ENCODE measurements at regions not wholly inside any gene's neighbourhood (a gene's known extent, or its start where the extent isn't known, plus 50 kb on each side); places are given as distances from the start of the nearest gene placed in this dataset.

- Histone ChIP-seq H3K27me3 (ENCODE audit: insufficient read depth, low read length) (no peaks in the 10 kb centered on the region), H3K36me3 (ENCODE audit: insufficient read depth, low read length) (no peaks in the 10 kb centered on the region), H3K9me2 (ENCODE audit: low read depth, low read length) (no peaks in the 10 kb centered on the region), H3K4me2 (ENCODE audit: low read length) (no peak overlapping the region), H3K79me2 (ENCODE audit: insufficient read depth, low read length) (no peaks in the 10 kb centered on the region), H2AFZ (ENCODE audit: low read length) (no peak overlapping the region), H3K4me3 (ENCODE audit: low read depth, low read length, poor library complexity, severe bottlenecking) (no peak overlapping the region), H3K9ac (ENCODE audit: low read length) (no peak overlapping the region), H3K27ac (ENCODE audit: low read depth, low read length, poor library complexity, severe bottlenecking) (no peak overlapping the region), H3K9me3 (ENCODE audit: low read length) (no peaks in the 10 kb centered on the region), H4K20me1 (ENCODE audit: insufficient read depth, low read length) (no peaks in the 10 kb centered on the region), H3K4me1 (ENCODE audit: insufficient read depth, low read length, severe bottlenecking) (no peaks in the 10 kb centered on the region), H3F3A (ENCODE audit: insufficient read depth, low read length) (no peaks in the 10 kb centered on the region)
- no peak for TF ChIP-seq EZH2 (IDR thresholded peaks at IDR 0.05; ENCODE audit: borderline replicate concordance, low read length)
- TF ChIP-seq CTCF (IDR thresholded peaks at IDR 0.05; ENCODE audit: low read length) = no peak
Measured at GRCh38 chr9:16248822-16249221, 621.6 kb downstream of the BNC2 start.

GRCh38 chr9:16252616-16253015 lies 617.9 kb downstream of the BNC2 start:
- H3K4me3 ChIP-seq (ENCODE audit: low read depth, low read length, poor library complexity, severe bottlenecking) = no peak overlapping the region
- TF ChIP-seq CTCF (IDR thresholded peaks at IDR 0.05; ENCODE audit: low read length) (no peak), EZH2 (IDR thresholded peaks at IDR 0.05; ENCODE audit: borderline replicate concordance, low read length) (no peak)
- H3K9ac ChIP-seq (ENCODE audit: low read length) = no peak overlapping the region
- no peaks in the 10 kb centered on the region for H3K79me2 ChIP-seq (ENCODE audit: insufficient read depth, low read length)
- H3K27me3 ChIP-seq (ENCODE audit: insufficient read depth, low read length) = no peaks in the 10 kb centered on the region
- no peaks in the 10 kb centered on the region for H3K36me3 ChIP-seq (ENCODE audit: insufficient read depth, low read length)
- no peak overlapping the region for H2AFZ ChIP-seq (ENCODE audit: low read length)
- H3K9me2 ChIP-seq (ENCODE audit: low read depth, low read length) = no peaks in the 10 kb centered on the region
- H3K4me1 ChIP-seq (ENCODE audit: insufficient read depth, low read length, severe bottlenecking) = no peaks in the 10 kb centered on the region
- H4K20me1 ChIP-seq (ENCODE audit: insufficient read depth, low read length) = no peaks in the 10 kb centered on the region
- H3K4me2 ChIP-seq (ENCODE audit: low read length) = no peak overlapping the region
- H3K9me3 ChIP-seq (ENCODE audit: low read length) = no peaks in the 10 kb centered on the region
- no peaks in the 10 kb centered on the region for H3F3A ChIP-seq (ENCODE audit: insufficient read depth, low read length)
- H3K27ac ChIP-seq (ENCODE audit: low read depth, low read length, poor library complexity, severe bottlenecking) = no peak overlapping the region

GRCh38 chr9:16254674-16255073 lies 615.8 kb downstream of the BNC2 start:
- TF ChIP-seq CTCF (IDR thresholded peaks at IDR 0.05; ENCODE audit: low read length) = no peak
- no peak for TF ChIP-seq EZH2 (IDR thresholded peaks at IDR 0.05; ENCODE audit: borderline replicate concordance, low read length)
- H3K27me3 ChIP-seq (ENCODE audit: insufficient read depth, low read length) = no peaks in the 10 kb centered on the region
- H3K4me2 ChIP-seq (ENCODE audit: low read length) = no peak overlapping the region
- no peak overlapping the region for H3K27ac ChIP-seq (ENCODE audit: low read depth, low read length, poor library complexity, severe bottlenecking)
- H3K36me3 ChIP-seq (ENCODE audit: insufficient read depth, low read length) = no peaks in the 10 kb centered on the region
- no peaks in the 10 kb centered on the region for H3K9me2 ChIP-seq (ENCODE audit: low read depth, low read length)
- no peaks in the 10 kb centered on the region for H3K4me1 ChIP-seq (ENCODE audit: insufficient read depth, low read length, severe bottlenecking)
- no peak overlapping the region for H3K9ac ChIP-seq (ENCODE audit: low read length)
- no peaks in the 10 kb centered on the region for H3K9me3 ChIP-seq (ENCODE audit: low read length)
- no peaks in the 10 kb centered on the region for H3F3A ChIP-seq (ENCODE audit: insufficient read depth, low read length)
- H3K4me3 ChIP-seq (ENCODE audit: low read depth, low read length, poor library complexity, severe bottlenecking) = no peak overlapping the region
- H2AFZ ChIP-seq (ENCODE audit: low read length) = no peak overlapping the region
- H3K79me2 ChIP-seq (ENCODE audit: insufficient read depth, low read length) = no peaks in the 10 kb centered on the region
- H4K20me1 ChIP-seq (ENCODE audit: insufficient read depth, low read length) = no peaks in the 10 kb centered on the region

All from OCI-LY1 (cell line).